IMR-90 (cell line): ENCODE measurements at regions not wholly inside any gene's neighbourhood (a gene's known extent, or its start where the extent isn't known, plus 50 kb on each side); places are given as distances from the start of the nearest gene placed in this dataset.

Source experiments
- ATAC-seq: fragments of 200-7000 bp; cut with Tn5 transposase; 2 replicates; pipeline ENCODE4 v1.9.1; 2020; ENCODE audit warnings: low read depth, mild to moderate bottlenecking, moderate library complexity
- BruUV-seq: library from RNA; stranded (reverse); fragments of 400-500 nt; replicated peaks from 2 replicates; lab custom pipeline; 2021; lab: Mats Ljungman, UMichigan
- CTCF ChIA-PET: fragments of 300-600 bp; formaldehyde crosslinking; extraction: SDS; loops from one replicate; lab custom pipeline; 2021; ENCODE audit warnings: antibody characterized with exemption; lab: Yijun Ruan, JAX
- POLR2A ChIA-PET: fragments of 300-600 bp; sonication (Branson Sonifier 250); formaldehyde crosslinking; loops from one replicate; lab custom pipeline; 2022; ENCODE audit warnings: antibody characterized with exemption; ENCODE audit not compliant: unreplicated experiment; lab: Charles Lee
- DNase-seq: peaks from one replicate; pipeline ENCODE4 v3.0.0; 2013
- H2AFZ ChIP-seq: replicated peaks from 2 replicates; pipeline ENCODE3; 2013; ENCODE audit warnings: low read length, mild to moderate bottlenecking; ENCODE audit not compliant: poor library complexity
- H2AK5ac ChIP-seq: 2 replicates; pipeline ENCODE4 v1.6.1; 2013; ENCODE audit warnings: low read depth, low read length, inconsistent platforms
- H2AK9ac ChIP-seq: replicated peaks from 2 replicates; pipeline ENCODE3; 2013; ENCODE audit warnings: mild to moderate bottlenecking, low read depth, low read length, moderate library complexity; ENCODE audit not compliant: poor library complexity
- H2BK120ac ChIP-seq: 2 replicates; pipeline ENCODE4 v1.6.1; 2013; ENCODE audit warnings: low read depth, low read length, inconsistent platforms
- H2BK15ac ChIP-seq: 3 replicates; pipeline ENCODE4 v1.6.1; 2013; ENCODE audit warnings: low read depth, low read length, inconsistent platforms
- H2BK20ac ChIP-seq: 2 replicates; pipeline ENCODE4 v1.6.1; 2013; ENCODE audit warnings: low read depth, mild to moderate bottlenecking, inconsistent platforms, low read length, moderate library complexity
- H2BK5ac ChIP-seq: 2 replicates; pipeline ENCODE4 v1.6.1; 2013; ENCODE audit warnings: mild to moderate bottlenecking, low read depth, low read length, inconsistent platforms; ENCODE audit not compliant: poor library complexity, severe bottlenecking
- H3K14ac ChIP-seq: replicated peaks from 2 replicates; pipeline ENCODE4 v1.6.1; 2013; ENCODE audit warnings: low read depth, low read length, inconsistent platforms
- H3K18ac ChIP-seq: 2 replicates; pipeline ENCODE4 v1.6.1; 2013; ENCODE audit warnings: low read depth, low read length, control low read depth
- H3K23ac ChIP-seq: 2 replicates; pipeline ENCODE4 v1.6.1; 2013; ENCODE audit warnings: low read depth, low read length, inconsistent platforms
- H3K27ac ChIP-seq: 2 replicates; pipeline ENCODE4 v1.5.1; 2013; ENCODE audit warnings: mild to moderate bottlenecking, control low read depth, low read length; ENCODE audit not compliant: insufficient read depth
- H3K27me3 ChIP-seq: 2 replicates; pipeline ENCODE4 v1.6.1; 2013; ENCODE audit warnings: low read length; ENCODE audit not compliant: control insufficient read depth, insufficient read depth
- H3K36me3 ChIP-seq: 2 replicates; pipeline ENCODE4 v1.6.1; 2013; ENCODE audit warnings: low read length, mixed read lengths; ENCODE audit not compliant: control insufficient read depth, insufficient read depth
- H3K4ac ChIP-seq: 2 replicates; pipeline ENCODE4 v1.6.1; 2013; ENCODE audit warnings: low read depth, low read length, inconsistent platforms
- H3K4me1 ChIP-seq: 2 replicates; pipeline ENCODE4 v1.6.1; 2013; ENCODE audit warnings: low read length, mixed read lengths; ENCODE audit not compliant: control insufficient read depth, insufficient read depth
- H3K4me2 ChIP-seq: 2 replicates; pipeline ENCODE4 v1.6.1; 2013; ENCODE audit warnings: low read depth, mild to moderate bottlenecking, control low read depth, low read length, moderate library complexity
- H3K4me3 ChIP-seq: 2 replicates; pipeline ENCODE4 v1.5.1; 2013; ENCODE audit warnings: low read depth, mild to moderate bottlenecking, control low read depth, low read length, moderate library complexity; ENCODE audit not compliant: insufficient read depth
- H3K56ac ChIP-seq: 2 replicates; pipeline ENCODE4 v1.6.1; 2013; ENCODE audit warnings: low read length, inconsistent platforms; ENCODE audit not compliant: insufficient read depth; ENCODE audit errors: extremely low read depth
- H3K79me1 ChIP-seq, 2 experiments: 2 replicates each; pipeline ENCODE4 v1.6.1; 2013; ENCODE audit warnings: low read length in 2 of 2, inconsistent platforms in 1 of 2, low read depth in 1 of 2
- H3K9ac ChIP-seq: 2 replicates; pipeline ENCODE4 v1.6.1; 2013; ENCODE audit warnings: low read depth, low read length, control low read depth
- H3K9me1 ChIP-seq: 2 replicates; pipeline ENCODE4 v1.6.1; 2013; ENCODE audit warnings: low read length, inconsistent platforms; ENCODE audit not compliant: insufficient read depth
- H3K9me3 ChIP-seq: 2 replicates; pipeline ENCODE4 v1.6.1; 2013; ENCODE audit warnings: low read length; ENCODE audit not compliant: control insufficient read depth, insufficient read depth
- H4K20me1 ChIP-seq: 2 replicates; pipeline ENCODE4 v1.6.1; 2013; ENCODE audit warnings: low read length, inconsistent platforms; ENCODE audit not compliant: insufficient read depth
- H4K5ac ChIP-seq: 2 replicates; pipeline ENCODE4 v1.6.1; 2013; ENCODE audit warnings: mild to moderate bottlenecking, low read depth, low read length, control low read depth
- H4K8ac ChIP-seq, 2 experiments: 2 replicates each; pipeline ENCODE4 v1.6.1; 2013; ENCODE audit warnings: low read depth in 2 of 2, low read length in 2 of 2, control low read depth in 1 of 2, inconsistent platforms in 1 of 2
- H4K91ac ChIP-seq: 2 replicates; pipeline ENCODE4 v1.6.1; 2013; ENCODE audit warnings: low read depth, low read length, inconsistent platforms; ENCODE audit not compliant: insufficient read depth
- CHD1 ChIP-seq: IDR thresholded peaks from 2 replicates; pipeline ENCODE4 v1.6.1; 2012; ENCODE audit warnings: low read depth, low read length, improper control_type of control experiment
- FOS ChIP-seq: fragments of 150-350 bp; IDR thresholded peaks from 2 replicates; pipeline ENCODE4 v1.6.1; 2016; ENCODE audit warnings: low read depth, low read length
- MAFK ChIP-seq: IDR thresholded peaks from 2 replicates; pipeline ENCODE4 v1.6.1; 2012; ENCODE audit warnings: low read depth, low read length, improper control_type of control experiment
- NFE2L2 ChIP-seq: fragments of 150-350 bp; IDR thresholded peaks from 2 replicates; pipeline ENCODE4 v1.6.1; 2016; ENCODE audit warnings: low read depth, mild to moderate bottlenecking, low read length
- RAD21 ChIP-seq: IDR thresholded peaks from 2 replicates; pipeline ENCODE4 v1.6.1; 2012; ENCODE audit warnings: low read length, improper control_type of control experiment
- RFX5 ChIP-seq: IDR thresholded peaks from 2 replicates; pipeline ENCODE4 v1.8.0; 2012; ENCODE audit warnings: low read depth, mild to moderate bottlenecking, low read length, moderate library complexity
- SMC3 ChIP-seq: fragments of 150-350 bp; IDR thresholded peaks from 2 replicates; pipeline ENCODE4 v1.6.1; 2016; ENCODE audit warnings: low read depth, mild to moderate bottlenecking, antibody characterized with exemption, low read length, moderate library complexity
- WGBS, 2 experiments: methylation state at CpG; one replicate each; pipeline versions ENCODE4 v1.1.5 to v1.1.7; 2013; ENCODE audit warnings: missing lambda C conversion rate in 2 of 2; ENCODE audit not compliant: insufficient read length in 1 of 2; ENCODE audit errors: extremely low coverage in 2 of 2; 5-methylcytosine and 5-hydroxymethylcytosine counted together
- dilution Hi-C: fragments of 300-500 bp; cut with HindIII; formaldehyde crosslinking; loops from one replicate; pipeline ENCODE4 v1.14.3; 2018; ENCODE audit warnings: low sequenced_read_pairs; ENCODE audit not compliant: unreplicated experiment
- in situ Hi-C: fragments of 300-500 bp; cut with MboI; formaldehyde crosslinking; loops from 3 replicates; pipeline ENCODE4 v1.14.3; 2019; ENCODE audit warnings: low sequenced_read_pairs, inconsistent platforms, mixed read lengths
- intact Hi-C: fragments of 100-400 bp; cut with micrococcal nuclease; formaldehyde crosslinking; loops from 2 replicates; pipeline ENCODE4 v1.10.0; 2022
- TF ChIP-seq, protein P1 (sequence below): fragments of 150-350 bp; IDR thresholded peaks from 2 replicates; pipeline ENCODE4 v1.6.1; 2017; ENCODE audit warnings: mild to moderate bottlenecking, antibody characterized with exemption, low read length, low read depth

- Histone ChIP-seq H4K8ac (no peak overlapping the region), H3K9ac (no peak overlapping the region), H4K5ac (no peak overlapping the region), H3K9me1 (no peaks in the 10 kb centered on the region), H3K56ac (no peak overlapping the region), H3K14ac (no peak overlapping the region), H3K4me2 (no peak overlapping the region), H3K79me1 (no peaks in the 10 kb centered on the region), H2AFZ (no peak overlapping the region), H4K20me1 (no peaks in the 10 kb centered on the region), H2BK20ac (no peak overlapping the region), H2BK15ac (no peak overlapping the region), H3K36me3 (no peaks in the 10 kb centered on the region), H3K4me1 (no peaks in the 10 kb centered on the region), H2BK5ac (no peak overlapping the region), H4K91ac (no peak overlapping the region), H2AK9ac (no peak overlapping the region), H2BK120ac (no peak overlapping the region), H3K23ac (no peak overlapping the region), H3K27me3 (no peaks in the 10 kb centered on the region), H3K18ac (no peak overlapping the region), H2AK5ac (no peak overlapping the region), H3K4ac (no peak overlapping the region), H3K9me3 (no peaks in the 10 kb centered on the region), H3K4me3 (no peak overlapping the region), H3K27ac (no peak overlapping the region)
- in situ Hi-C loops, result no loop called here
- TF ChIP-seq CHD1, result no peak
- TF ChIP-seq NFE2L2, result no peak
- no peak for TF ChIP-seq SMC3
- no peak for TF ChIP-seq MAFK
- TF ChIP-seq, protein P1, sequence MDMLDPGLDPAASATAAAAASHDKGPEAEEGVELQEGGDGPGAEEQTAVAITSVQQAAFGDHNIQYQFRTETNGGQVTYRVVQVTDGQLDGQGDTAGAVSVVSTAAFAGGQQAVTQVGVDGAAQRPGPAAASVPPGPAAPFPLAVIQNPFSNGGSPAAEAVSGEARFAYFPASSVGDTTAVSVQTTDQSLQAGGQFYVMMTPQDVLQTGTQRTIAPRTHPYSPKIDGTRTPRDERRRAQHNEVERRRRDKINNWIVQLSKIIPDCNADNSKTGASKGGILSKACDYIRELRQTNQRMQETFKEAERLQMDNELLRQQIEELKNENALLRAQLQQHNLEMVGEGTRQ, result no peak
- TF ChIP-seq RFX5, result no peak
- TF ChIP-seq FOS, result no peak
- no peak for TF ChIP-seq RAD21
- dilution Hi-C loops, result no loop called here
- CTCF ChIA-PET, result no interaction called here
- ATAC-seq, result no peak
- BruUV-seq, result no TSS peak
- POLR2A ChIA-PET, result no interaction called here
- DNase-seq, result no peak
- WGBS, 2 experiments, result no CpG with 5 or more reads among the region's 5 CpGs
- intact Hi-C loops, result no loop called here
Observed at GRCh38 chr4:123921339-123921738, 524.7 kb downstream of the SPRY1 start.
